GM18519 (cell line): ENCODE measurements at regions not wholly inside any gene's neighbourhood (a gene's known extent, or its start where the extent isn't known, plus 50 kb on each side); places are given as distances from the start of the nearest gene placed in this dataset.

ENCODE experiments used
- ATAC-seq: cut with Tn5 transposase; IDR thresholded peaks from one replicate; pipeline ENCODE4 v1.9.1; 2021; ENCODE audit warnings: mild to moderate bottlenecking, moderate library complexity; ENCODE audit not compliant: unreplicated experiment, low FRiP score

GRCh38 chr13:39892721-39893685 is 237.5 kb downstream of the COG6 start:
- ATAC-seq = no peak

GRCh38 chr13:39893808-39894207 is 238.3 kb downstream of the COG6 start:
- ATAC-seq = no peak

- no peak for ATAC-seq
These were observed 239.1 kb downstream of the COG6 start for GRCh38 chr13:39894586-39894985.

GRCh38 chr13:39895254-39895653 is 239.8 kb downstream of the COG6 start:
- ATAC-seq = no peak

GRCh38 chr13:39897636-39898035 is 242.2 kb downstream of the COG6 start:
- ATAC-seq = no peak

GRCh38 chr13:39900106-39900750 is 244.8 kb downstream of the COG6 start:
- ATAC-seq = no peak

GRCh38 chr13:39904959-39905358 is 249.5 kb downstream of the COG6 start:
- ATAC-seq = no peak

GRCh38 chr13:39909634-39910033 is 254.2 kb downstream of the COG6 start:
- no peak for ATAC-seq

GRCh38 chr13:39910041-39910440 is 254.6 kb downstream of the COG6 start:
- ATAC-seq = no peak

- no peak for ATAC-seq
These were observed 255.4 kb downstream of the COG6 start for GRCh38 chr13:39910833-39911232.

- no peak for ATAC-seq
These were observed 257.9 kb downstream of the COG6 start for GRCh38 chr13:39913339-39913738.

GRCh38 chr13:39913928-39914327 is 258.5 kb downstream of the COG6 start:
- ATAC-seq = no peak

- no peak for ATAC-seq
These were observed 260.0 kb downstream of the COG6 start for GRCh38 chr13:39915418-39915817.

- ATAC-seq = no peak
These were observed 260.9 kb downstream of the COG6 start for GRCh38 chr13:39916330-39916729.

- no peak for ATAC-seq
These were observed 263.3 kb downstream of the COG6 start for GRCh38 chr13:39918620-39919236.

- no peak for ATAC-seq
These were observed 265.2 kb downstream of the COG6 start for GRCh38 chr13:39920613-39921012.

- no peak for ATAC-seq
These were observed 270.9 kb downstream of the COG6 start for GRCh38 chr13:39926345-39926744.

GRCh38 chr13:39928261-39928660 is 272.8 kb downstream of the COG6 start:
- no peak for ATAC-seq

- no peak for ATAC-seq
These were observed 274.1 kb downstream of the COG6 start for GRCh38 chr13:39929583-39929982.

GRCh38 chr13:39930060-39930459 is 274.6 kb downstream of the COG6 start:
- ATAC-seq = no peak
